Ishikawa (cell line): ENCODE measurements at regions not wholly inside any gene's neighbourhood (a gene's known extent, or its start where the extent isn't known, plus 50 kb on each side); places are given as distances from the start of the nearest gene placed in this dataset.

Experiments
- CEBPB ChIP-seq: IDR thresholded peaks from 2 replicates; pipeline ENCODE4 v1.6.1; 2012
- CREB1 ChIP-seq: IDR thresholded peaks from 2 replicates; pipeline ENCODE4 v1.6.1; 2012; ENCODE audit warnings: low read depth
- EGR1 ChIP-seq: IDR thresholded peaks from 2 replicates; pipeline ENCODE4 v1.6.1; 2012
- EP300 ChIP-seq: IDR thresholded peaks from 2 replicates; pipeline ENCODE4 v1.6.1; 2012; ENCODE audit warnings: borderline replicate concordance
- FOXM1 ChIP-seq: IDR thresholded peaks from 2 replicates; pipeline ENCODE4 v1.6.1; 2012; ENCODE audit warnings: low read depth, borderline replicate concordance
- NFIC ChIP-seq: IDR thresholded peaks from 2 replicates; pipeline ENCODE4 v1.6.1; 2012
- RAD21 ChIP-seq: IDR thresholded peaks from 2 replicates; pipeline ENCODE4 v1.6.1; 2012; ENCODE audit warnings: low read depth
- TAF1 ChIP-seq: IDR thresholded peaks from 2 replicates; pipeline ENCODE4 v1.6.1; 2012; ENCODE audit warnings: low read depth, mild to moderate bottlenecking
- TEAD4 ChIP-seq: IDR thresholded peaks from 2 replicates; pipeline ENCODE4 v1.6.1; 2012
- YY1 ChIP-seq: IDR thresholded peaks from 2 replicates; pipeline ENCODE4 v1.6.1; 2012; ENCODE audit warnings: low read depth
- ZBTB7A ChIP-seq: IDR thresholded peaks from 2 replicates; pipeline ENCODE4 v1.6.1; 2012; ENCODE audit warnings: low read depth
- TF ChIP-seq, protein P1 (sequence below): IDR thresholded peaks from 2 replicates; pipeline ENCODE4 v1.6.1; 2012
- TF ChIP-seq, protein P2 (sequence below): IDR thresholded peaks from 2 replicates; pipeline ENCODE4 v1.6.1; 2012; ENCODE audit warnings: low read depth, mild to moderate bottlenecking

DNA sequence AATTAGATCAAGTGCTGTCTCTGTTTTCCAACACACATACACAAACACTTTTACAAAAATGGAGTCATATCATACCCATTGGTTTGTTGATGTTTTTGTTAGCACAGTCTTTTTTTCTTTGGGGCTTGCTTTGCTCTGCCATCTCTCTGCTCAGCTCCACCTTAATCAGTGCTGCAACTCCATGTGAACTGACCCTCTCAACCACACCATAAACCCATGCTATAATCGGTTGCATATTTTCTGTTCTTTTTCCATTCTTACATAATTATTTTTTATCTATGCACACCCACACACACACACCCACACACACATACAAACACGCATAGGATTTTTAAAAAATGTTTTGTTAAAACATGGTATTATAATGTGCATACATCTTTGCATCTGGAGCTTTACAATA, 91.0 kb upstream of the CDH13 start:
- no peak for TF ChIP-seq EP300
- no peak for TF ChIP-seq YY1
- no peak for TF ChIP-seq TEAD4
- TF ChIP-seq, protein P1, sequence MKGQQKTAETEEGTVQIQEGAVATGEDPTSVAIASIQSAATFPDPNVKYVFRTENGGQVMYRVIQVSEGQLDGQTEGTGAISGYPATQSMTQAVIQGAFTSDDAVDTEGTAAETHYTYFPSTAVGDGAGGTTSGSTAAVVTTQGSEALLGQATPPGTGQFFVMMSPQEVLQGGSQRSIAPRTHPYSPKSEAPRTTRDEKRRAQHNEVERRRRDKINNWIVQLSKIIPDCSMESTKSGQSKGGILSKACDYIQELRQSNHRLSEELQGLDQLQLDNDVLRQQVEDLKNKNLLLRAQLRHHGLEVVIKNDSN, result no peak
- no peak for TF ChIP-seq TAF1
- no peak for TF ChIP-seq EGR1
- TF ChIP-seq, protein P2, sequence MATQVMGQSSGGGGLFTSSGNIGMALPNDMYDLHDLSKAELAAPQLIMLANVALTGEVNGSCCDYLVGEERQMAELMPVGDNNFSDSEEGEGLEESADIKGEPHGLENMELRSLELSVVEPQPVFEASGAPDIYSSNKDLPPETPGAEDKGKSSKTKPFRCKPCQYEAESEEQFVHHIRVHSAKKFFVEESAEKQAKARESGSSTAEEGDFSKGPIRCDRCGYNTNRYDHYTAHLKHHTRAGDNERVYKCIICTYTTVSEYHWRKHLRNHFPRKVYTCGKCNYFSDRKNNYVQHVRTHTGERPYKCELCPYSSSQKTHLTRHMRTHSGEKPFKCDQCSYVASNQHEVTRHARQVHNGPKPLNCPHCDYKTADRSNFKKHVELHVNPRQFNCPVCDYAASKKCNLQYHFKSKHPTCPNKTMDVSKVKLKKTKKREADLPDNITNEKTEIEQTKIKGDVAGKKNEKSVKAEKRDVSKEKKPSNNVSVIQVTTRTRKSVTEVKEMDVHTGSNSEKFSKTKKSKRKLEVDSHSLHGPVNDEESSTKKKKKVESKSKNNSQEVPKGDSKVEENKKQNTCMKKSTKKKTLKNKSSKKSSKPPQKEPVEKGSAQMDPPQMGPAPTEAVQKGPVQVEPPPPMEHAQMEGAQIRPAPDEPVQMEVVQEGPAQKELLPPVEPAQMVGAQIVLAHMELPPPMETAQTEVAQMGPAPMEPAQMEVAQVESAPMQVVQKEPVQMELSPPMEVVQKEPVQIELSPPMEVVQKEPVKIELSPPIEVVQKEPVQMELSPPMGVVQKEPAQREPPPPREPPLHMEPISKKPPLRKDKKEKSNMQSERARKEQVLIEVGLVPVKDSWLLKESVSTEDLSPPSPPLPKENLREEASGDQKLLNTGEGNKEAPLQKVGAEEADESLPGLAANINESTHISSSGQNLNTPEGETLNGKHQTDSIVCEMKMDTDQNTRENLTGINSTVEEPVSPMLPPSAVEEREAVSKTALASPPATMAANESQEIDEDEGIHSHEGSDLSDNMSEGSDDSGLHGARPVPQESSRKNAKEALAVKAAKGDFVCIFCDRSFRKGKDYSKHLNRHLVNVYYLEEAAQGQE, result no peak
- TF ChIP-seq CREB1, result no peak
- no peak for TF ChIP-seq RAD21
- TF ChIP-seq CEBPB, result no peak
- no peak for TF ChIP-seq FOXM1
- no peak for TF ChIP-seq NFIC
- no peak for TF ChIP-seq ZBTB7A
